Inferior parietal cortex (tissue), 1 donor: ENCODE measurements at regions not wholly inside any gene's neighbourhood (a gene's known extent, or its start where the extent isn't known, plus 50 kb on each side); places are given as distances from the start of the nearest gene placed in this dataset.
"Not testable (repeated sequence)": the region's sequence is repeated elsewhere in the genome, so short reads cannot be mapped to it uniquely, and the experiment has no call there.

Experiments
- DNase-seq: peaks from one replicate; pipeline ENCODE4 v3.0.0-alpha.2; 2016; ENCODE audit errors: extremely low spot score

DNA sequence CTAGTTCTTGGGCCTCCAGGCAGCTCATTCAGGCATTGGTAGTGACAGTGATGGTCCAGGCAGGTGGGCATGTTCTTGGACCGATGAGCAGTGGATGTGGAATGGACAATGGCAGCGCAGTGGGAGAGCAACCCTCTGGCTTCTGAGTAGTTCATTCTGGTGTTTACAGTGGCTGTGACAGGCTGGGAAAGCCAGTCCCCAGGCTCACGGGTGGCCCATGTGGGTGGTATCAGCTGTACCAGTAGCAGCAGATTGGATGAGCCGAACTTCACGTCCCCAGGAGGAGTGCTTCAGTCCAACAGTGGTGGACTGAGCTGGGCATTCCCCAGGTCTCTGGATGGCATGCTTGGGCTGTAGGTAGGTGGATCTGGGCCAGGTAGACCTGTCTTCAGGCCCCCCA is 515.6 kb upstream of the ACO1 start:
- DNase-seq = no peak

DNA sequence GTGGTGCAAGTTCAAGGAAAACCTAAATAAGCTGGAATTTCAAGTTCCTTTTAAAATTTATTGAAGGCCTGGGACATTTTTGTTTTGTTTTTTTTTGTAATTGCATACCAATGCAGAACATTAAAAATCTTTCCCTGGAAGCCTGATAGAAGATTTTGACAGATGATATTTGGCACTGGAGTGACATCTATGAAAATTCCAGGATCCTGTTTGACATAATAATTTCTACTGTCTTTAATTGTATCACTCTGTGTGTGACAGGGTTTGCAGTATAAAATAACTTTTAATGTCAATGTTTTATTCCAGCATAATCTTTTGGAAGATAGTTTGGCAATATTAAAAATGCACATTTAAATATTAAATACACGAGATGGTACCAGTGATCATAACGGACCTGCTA is 514.2 kb upstream of the ACO1 start:
- no peak for DNase-seq

DNA sequence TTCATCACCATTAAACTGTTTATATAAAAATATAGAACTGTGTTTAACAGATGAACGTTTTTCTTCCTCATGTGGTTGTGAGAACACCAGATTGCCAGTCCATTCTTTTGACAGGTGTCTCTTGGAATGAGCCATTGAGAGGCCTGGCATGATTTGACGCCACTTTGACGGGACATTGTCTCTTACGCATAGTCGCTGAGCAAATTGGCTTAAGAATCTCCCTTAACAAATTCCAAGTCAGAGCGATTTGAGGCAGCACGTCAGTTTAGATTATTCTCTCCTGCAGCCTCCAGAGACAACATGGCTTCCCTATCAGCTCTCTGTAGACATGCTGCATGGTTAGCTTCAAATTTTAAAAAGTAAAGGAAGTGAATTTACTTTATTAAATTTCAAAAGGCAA is 510.7 kb upstream of the ACO1 start:
- no peak for DNase-seq

DNA sequence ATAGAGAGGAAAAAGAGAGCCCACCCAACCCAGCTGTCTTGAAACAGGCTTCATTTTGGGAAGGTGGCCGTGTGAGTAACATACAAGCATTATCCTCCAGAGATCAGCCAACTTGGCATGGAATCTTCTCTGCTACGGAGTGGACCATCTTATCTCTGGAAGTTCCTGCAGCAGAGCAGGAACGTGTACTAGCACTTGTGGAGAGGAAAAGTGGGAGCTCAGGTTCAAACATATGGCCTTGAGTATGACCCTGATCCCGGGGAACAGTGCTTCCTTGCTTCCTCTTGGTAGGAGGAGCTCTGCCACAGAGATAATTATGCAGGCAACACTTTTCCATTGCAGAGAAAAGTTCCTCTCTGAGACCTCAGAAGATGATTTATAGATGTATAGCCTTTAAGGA is 490.4 kb upstream of the ACO1 start:
- DNase-seq = no peak

DNA sequence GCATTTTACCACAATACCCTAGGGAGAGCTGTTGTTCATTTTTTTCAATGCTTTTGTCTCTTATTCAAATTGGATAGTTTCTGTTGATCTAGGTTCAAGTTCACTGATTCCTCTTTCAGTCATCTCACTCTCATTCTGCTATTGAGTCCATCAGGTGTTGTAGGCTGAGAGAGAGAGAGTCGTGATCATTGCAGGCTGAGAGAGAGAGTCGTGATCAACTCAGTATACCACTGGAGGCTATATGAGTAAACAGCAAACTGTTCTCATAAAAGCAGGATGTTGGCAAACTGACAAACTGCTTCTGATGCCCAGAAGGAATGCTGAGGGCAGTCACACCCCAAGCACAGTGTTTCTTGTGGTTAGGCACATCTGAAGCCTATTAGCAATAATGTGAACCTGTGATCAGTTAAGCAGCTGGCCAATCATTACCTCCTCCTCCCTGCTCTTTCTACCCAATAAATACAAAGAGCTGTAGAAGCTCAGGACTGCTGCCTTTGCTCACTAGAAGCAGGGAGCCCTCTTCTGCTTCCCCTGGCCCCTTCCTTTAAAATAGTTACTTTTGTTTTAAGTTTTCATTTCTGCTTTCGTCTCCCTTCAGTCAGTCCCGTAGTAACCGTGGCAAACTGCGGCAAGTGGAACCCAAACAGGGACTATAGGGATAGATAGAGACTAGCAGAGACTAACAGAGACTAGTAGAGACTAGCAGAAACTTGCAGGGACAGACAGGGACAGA is 476.1 kb upstream of the ACO1 start:
- no peak for DNase-seq

DNA sequence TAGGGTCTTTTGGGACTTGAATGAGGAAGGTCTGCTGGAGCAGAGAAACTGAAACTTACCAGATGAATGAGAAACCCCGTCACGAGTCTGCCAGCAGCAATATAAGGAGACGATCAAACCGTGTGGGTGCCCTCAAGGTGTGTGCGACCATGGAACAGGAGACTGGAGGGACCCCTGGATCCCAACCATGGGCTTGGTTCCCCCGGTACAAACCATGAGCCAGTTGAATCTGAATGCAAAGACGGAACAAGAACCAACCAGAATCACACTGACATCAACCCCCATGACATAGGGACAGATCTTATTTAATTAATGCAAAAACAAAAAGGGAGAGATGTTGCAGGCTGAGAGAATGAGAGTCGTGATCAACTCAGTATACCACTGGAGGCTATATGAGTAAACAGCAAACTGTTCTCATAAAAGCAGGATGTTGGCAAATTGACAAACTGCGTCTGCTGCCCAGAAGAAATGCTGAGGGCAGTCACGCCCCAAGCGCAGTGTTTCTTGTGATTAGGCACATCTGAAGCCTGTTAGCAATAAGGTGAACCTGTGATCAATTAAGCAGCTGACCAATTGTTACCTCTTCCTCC is 475.5 kb upstream of the ACO1 start:
- no peak for DNase-seq

DNA sequence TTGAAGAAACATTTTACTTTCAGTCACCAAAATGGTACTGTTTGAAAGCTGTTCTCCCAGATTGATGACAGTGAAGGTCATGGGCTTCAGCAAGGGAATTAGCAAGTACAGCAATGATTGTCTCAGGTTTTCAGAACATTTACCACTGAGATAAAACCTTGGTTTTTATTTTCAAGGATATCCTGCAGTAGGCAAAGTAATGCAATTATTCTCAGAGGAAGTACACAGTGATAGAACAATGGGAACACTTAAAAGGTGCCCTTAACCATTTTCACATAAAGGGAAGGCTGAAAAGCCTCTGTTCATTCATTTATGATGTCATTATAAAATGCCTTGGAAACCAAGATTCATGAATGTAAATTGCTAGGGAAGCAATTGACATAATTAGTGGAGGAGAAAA is 471.8 kb upstream of the ACO1 start:
- no peak for DNase-seq

DNA sequence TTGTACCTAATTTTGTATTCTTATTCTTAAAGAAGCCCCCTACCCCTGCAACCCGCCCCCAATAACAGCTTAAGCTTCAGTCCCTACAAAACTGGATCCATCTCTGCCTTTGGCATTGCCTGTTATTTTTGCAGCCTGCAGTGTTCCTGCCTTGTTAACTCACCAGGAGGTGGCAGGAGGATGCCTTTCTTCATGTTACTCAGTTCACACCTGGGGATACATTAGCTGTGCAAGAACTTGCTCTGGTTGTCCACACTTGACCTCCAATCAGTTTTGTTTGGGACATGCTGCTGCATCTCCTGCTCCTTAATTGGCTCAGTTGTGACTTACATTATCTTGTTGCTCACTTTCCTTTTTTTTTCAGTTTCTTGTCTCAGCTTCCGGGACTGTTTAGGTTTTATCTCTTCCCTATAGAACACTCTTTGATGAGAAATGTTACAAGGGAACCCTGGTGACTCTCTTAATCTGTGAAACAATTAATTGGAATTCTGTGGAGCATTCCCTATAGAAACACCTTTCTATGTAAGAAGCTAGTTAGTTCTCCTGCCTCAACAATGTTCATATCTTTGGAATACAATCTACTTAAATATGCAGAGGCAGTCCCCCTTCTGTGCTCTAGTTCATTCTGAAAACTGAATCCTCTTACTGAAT is 467.7 kb upstream of the ACO1 start:
- no peak for DNase-seq

DNA sequence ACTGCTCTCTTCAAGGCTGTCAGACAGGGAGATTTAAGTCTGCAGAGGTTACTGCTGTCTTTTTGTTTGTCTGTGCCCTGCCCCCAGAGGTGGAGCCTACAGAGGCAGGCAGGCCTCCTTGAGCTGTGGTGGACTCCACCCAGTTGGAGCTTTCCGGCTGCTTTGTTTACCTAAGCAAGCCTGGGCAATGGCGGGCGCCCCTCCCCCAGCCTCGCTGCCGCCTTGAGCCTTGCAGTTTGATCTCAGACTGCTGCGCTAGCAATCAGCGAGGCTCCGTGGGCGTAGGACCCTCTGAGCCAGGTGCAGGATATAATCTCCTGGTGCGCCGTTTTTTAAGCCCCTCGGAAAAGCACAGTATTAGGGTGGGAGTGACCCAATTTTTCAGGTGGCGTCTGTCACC is 446.7 kb upstream of the ACO1 start:
- not testable (repeated sequence) for DNase-seq

DNA sequence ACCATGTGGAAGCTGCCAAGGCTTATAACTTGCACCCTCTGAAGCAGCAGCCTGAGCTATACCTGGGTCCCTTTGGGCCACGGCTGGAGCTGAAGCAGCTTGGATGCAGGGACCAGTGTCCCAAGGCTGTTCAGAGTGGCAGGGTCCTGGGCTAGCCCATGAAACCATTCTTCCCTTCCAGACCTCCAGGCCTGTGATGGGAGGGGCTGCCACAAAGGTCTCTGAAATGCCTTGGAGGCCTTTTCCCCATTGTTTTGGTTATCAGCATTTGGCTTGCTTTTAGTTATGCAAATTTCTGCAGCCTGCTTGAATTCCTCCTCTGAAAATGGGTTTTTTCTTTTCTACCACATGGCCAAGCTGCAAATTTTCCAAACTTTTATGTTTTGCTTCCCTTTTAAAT is 433.7 kb upstream of the ACO1 start:
- DNase-seq = no peak

DNA sequence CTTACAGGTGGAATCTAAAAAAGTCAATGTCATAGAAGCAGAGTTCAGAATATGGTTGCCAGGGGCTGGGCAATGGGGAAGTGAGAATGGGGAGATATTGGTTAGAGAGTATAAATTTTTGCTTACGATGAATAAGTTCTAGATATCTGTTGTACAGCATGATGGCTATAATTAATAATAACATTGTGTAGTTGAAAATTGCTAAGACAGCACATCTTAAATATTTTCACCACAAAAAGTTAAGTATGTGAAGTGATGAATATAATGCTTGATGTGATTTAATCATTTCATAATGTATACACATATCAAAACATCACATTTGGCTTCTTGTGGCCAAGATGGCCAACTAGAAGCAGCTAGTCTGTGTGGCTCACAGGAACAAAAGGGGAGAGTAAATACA is 425.9 kb upstream of the ACO1 start:
- DNase-seq = no peak

DNA sequence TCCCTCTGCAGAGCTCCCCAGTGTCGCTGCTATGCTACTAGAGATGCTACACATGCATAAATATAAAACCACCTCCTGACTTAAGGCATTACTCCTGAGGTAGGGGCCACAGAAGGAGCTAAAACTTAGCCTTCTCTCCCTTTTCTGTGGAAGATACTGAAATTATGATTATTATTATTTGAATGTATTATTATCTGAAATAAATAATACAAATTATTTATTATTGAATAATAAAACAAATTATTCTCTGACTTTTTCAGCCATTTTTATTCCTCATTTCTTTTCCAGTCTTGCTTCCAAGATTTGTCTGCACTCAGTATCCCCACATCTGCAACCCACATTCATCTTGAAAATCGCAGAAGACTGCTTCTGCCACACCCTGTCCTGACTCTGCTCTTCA is 414.9 kb upstream of the ACO1 start:
- DNase-seq = no peak

DNA sequence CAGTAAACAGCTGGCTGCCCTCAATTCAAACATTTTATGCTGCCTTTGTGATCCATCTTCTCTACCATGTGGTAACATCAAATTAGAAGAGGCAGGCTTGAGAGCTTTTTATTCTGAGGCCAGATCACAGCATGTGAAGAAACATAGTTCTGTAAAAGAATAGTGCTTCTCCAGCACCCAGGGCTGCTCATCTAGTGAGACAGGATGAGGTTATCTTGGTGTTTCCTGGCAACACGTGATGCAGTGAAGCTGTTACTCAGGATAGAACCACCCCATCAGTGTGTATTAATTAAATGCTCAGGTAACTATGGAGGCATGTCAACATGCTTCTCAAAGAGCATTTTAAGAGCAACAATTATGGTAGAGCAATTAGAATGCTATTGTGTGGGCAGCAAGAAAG is 400.5 kb upstream of the ACO1 start:
- DNase-seq = no peak

DNA sequence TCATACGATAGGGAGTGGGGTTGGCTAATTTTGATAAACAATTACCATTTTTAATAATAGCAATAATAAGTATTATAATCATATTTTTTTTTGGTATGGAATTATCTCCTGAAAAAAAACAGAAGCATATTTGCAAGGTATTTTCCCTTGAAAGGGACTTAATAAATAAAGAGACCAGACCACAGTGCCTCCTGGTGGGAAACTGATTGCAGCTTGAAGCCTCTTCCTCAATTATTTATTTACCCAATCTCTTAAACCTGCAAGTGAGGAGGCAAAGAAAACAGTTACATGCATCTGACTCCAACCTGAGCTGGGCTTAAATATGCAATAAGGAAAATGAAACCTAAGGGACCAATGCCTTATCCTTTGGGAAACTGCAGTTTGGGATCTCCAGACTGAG is 388.1 kb upstream of the ACO1 start:
- no peak for DNase-seq

DNA sequence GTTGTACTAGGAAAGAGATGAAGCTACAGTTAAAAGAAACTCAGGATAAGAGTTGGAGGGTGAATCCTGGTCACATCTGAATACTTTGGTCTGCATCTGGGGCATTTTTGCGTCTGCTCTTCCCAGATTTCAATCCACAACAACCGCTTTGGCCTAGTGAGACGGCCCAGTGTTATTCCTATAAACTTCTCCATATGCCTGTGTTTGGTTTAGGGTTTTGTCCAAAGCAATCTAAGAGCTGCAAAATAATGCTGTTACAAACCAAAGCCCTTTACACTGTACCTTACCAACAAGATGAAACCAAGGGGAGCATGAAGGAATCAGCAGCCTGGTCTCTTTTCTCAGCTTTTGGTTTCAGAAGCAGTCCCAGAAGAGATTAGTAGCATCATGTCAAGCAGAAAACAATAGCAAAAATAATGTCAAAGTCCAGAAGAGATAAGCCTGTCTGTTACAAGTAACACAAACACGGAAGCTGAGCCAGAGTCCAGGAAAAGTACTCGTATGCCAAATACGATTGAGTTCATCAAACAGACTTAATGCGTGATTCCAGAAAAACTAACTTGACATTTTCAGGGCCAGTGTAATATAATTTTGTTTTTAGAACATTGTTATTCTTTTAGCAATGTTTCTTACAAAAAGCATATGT is 379.9 kb upstream of the ACO1 start:
- DNase-seq = no peak

DNA sequence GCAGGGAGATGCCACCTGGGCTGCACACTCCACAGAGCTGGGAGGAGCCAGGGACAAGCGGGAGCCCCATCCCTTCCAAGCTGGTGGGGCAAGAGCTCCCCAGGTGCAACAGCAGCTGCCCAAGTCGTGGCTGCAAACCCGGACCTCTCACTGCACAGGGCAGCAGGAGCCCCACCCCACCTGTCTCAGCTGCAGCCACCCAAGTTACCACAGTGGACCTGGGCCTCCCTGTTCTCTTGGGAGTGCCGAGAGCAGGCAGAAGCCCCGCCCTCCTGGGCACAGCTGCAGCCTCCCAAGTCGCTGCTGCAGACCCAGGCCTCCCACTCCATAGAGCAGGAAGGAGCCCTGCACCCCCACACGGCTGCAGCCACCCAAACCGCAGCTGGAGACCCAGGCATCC is 374.1 kb upstream of the ACO1 start:
- DNase-seq = no peak

DNA sequence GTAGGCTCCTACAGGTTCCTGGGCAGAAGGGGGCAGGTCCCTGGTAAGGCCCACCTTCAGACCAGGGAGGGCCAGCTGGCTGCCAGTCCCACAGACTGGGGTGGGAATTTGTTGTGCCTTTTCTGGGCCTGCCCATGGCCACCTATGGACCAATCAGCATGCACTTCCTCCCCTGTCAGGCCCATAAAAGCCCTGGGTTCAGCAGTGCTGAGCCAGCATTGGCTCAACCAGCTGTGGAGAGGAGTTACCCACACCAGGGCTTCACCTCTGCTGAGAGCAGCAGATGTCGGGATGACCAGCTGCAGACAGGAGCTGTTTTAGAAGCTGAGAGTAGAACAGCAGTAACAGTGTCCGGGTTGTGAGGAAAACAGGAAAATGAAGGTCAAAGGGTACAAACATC is 373.4 kb upstream of the ACO1 start:
- DNase-seq = no peak

DNA sequence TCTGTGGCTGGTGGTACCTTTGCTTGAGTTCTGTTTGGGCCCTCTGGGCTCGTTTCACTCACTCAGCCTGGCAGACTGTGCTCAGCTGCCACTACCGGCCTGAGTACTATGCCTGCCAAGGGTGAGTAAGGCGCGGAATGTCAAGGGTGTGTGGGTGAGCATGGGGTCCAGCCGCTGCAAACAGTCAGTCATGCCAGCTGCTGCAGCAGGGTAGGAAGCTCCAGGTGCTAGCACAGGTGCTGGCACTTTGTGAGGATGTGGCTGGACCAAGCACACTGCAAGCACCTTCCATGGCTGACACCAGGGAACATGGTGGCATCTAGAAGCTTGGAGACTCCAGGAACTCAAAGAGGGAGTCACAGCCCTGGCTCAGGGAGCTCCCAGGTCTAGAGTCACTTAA is 368.6 kb upstream of the ACO1 start:
- no peak for DNase-seq

DNA sequence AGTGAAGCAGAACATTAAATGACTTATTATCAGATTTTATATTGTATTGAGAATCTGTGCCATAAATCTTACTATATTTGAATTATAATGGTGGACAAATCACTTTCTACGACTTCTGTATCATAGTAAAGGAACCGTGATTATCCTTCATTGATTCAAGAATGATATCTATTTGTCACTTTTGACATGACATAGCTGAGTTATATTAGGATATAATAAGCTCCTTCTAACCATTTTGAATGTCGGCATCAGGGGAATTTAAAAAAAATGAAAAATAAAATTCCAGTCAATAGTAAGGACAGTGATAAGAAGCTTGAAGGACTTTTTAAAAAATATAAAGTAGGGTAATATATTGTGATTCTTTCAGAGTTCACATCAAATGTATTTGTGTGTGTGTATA is 338.9 kb upstream of the ACO1 start:
- DNase-seq = no peak

DNA sequence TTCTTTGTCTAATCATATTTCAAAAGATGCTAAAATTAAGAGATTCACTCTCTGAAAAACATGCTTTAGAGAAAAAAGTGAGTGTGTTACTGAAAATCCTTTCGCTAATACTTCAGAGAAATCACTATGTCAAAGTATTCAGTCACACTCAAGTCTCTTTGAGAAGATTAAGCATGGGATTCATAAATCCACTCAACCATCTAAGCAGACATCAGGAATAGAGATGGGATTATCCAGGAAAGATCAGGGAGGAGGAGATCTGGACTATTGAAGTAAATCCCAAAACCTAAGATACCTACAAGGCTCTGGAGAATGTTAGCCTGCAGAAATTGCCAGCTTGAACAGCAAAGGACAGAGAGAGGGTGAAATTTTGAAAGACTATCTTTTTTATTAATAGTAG is 317.2 kb upstream of the ACO1 start:
- DNase-seq = no peak

DNA sequence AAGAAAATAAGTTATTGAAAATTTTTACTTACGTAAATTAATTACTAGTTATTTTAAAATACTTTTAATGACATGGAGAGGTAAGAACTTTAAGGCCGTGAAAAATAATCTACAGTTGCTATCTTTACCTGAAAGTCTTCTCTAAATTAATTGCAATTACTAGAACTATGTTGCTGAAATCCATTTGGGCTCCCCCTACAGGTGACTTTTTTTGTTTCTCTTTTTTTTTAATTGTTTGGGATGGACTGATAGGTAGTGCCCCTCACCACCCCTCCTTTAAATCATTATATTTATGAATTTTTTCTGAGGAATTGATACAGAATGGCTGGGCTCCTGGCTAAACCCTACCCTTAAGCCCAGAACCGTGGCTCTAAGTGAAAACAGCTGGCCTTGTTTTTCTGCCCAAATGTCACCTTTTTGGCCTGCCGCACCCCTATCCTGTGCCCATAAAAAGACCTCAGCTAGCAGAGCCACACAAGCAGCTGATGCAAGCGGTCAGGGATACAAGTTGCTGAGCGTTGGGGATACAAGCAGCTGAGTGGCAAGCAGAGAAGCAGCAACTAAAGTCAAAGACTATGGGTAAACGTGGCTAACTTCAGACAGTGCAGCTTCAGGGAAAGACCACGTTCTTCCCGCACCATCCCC is 315.2 kb upstream of the ACO1 start:
- no peak for DNase-seq

DNA sequence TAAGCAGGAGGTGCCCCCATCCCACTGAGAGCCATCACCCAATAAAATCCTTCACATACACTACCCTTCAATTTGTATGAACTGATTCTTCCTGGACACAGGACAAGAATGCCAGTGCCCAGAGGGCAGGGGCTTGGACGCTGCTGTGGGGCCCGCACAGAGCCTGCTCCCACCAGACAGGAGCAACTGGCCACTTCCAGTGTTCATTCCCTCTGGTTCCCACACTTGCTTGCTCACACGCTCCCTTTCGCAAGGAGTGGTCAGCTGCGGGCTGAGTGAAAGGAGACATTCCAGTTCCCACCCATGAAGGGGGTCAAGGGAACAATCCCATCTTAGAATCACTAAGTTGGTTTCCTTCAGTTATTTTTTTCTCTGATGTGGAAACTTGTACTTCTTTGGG is 314.5 kb upstream of the ACO1 start:
- no peak for DNase-seq

DNA sequence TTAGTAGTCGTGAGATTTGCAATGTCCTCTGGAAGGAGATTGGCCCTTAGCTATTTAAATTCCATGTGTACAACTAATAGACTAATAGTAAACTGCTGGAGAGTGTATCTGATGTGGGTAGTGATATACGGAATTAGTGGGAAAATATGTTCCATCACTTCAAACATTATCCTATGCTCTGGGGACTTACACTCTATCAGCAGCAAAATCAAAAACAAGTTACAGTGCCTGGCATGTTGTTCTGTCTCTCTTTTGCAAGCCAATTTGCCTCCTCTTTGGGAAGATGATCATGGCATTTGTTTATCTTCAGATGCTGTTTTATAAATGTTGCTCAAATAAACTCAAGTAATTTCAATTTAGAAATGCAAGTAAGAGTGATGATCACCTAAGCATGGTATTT is 311.9 kb upstream of the ACO1 start:
- no peak for DNase-seq
